Endothelial cell of umbilical vein (primary cell): ENCODE measurements at regions not wholly inside any gene's neighbourhood (a gene's known extent, or its start where the extent isn't known, plus 50 kb on each side); places are given as distances from the start of the nearest gene placed in this dataset.

Experiments
- CTCF ChIP-seq, 2 donors: IDR thresholded peaks; 1 replicate in 1 of 2; 2 replicates in 1 of 2; pipeline ENCODE4 v1.5.1; 2011; ENCODE audit warnings: low read length in 2 of 2, mild to moderate bottlenecking in 2 of 2, moderate library complexity in 2 of 2, control low read depth in 1 of 2, inconsistent platforms in 1 of 2, low read depth in 1 of 2; ENCODE audit not compliant: insufficient read depth in 1 of 2; ENCODE audit errors: extremely low read depth in 1 of 2
- EZH2 ChIP-seq: IDR thresholded peaks from 2 replicates; pipeline ENCODE4 v1.6.1; 2012; ENCODE audit warnings: borderline replicate concordance, low read depth, mild to moderate bottlenecking, moderate library complexity, low read length, inconsistent platforms; ENCODE audit not compliant: severe bottlenecking
- FOS ChIP-seq: IDR thresholded peaks from 2 replicates; pipeline ENCODE4 v1.6.1; 2011; ENCODE audit warnings: mild to moderate bottlenecking, low read length, moderate library complexity, borderline replicate concordance; ENCODE audit not compliant: insufficient read depth
- MAX ChIP-seq: IDR thresholded peaks from 2 replicates; pipeline ENCODE4 v1.6.1; 2011; ENCODE audit not compliant: insufficient read depth, insufficient read length
- POLR2A ChIP-seq: IDR thresholded peaks from 2 replicates; pipeline ENCODE4 v1.6.1; 2012; ENCODE audit warnings: low read depth, mild to moderate bottlenecking, control low read depth, low read length
- POLR2AphosphoS5 ChIP-seq: IDR thresholded peaks from 2 replicates; pipeline ENCODE4 v1.6.1; 2012; ENCODE audit warnings: low read depth, mild to moderate bottlenecking, control low read depth, low read length, moderate library complexity; ENCODE audit not compliant: insufficient read depth

GRCh38 chr4:115515366-115515765 lies 401.9 kb upstream of the NDST4 start:
- TF ChIP-seq CTCF (IDR thresholded peaks at IDR 0.05; ENCODE audit: extremely low read depth in 1 of 2, insufficient read depth in 1 of 2, low read depth in 1 of 2, low read length in 2 of 2): no peak
- TF ChIP-seq POLR2A: no peak
- TF ChIP-seq EZH2: no peak
- TF ChIP-seq FOS: no peak
- TF ChIP-seq MAX: no peak
- TF ChIP-seq POLR2AphosphoS5: no peak
